ENCODE measurements at regions not wholly inside any gene's neighbourhood (a gene's known extent, or its start where the extent isn't known, plus 50 kb on each side); places are given as distances from the start of the nearest gene placed in this dataset. TPM values are rescaled to one million over a fixed set of nuclear protein-coding genes. Genes with fewer than 3 reads are reported as not detected.

Small RNA genes in the stretch of these regions (small RNA-seq; reads per million reads assigned to genes)
- not detected for gene RN7SL383P
